GM12891 (cell line): ENCODE measurements at regions not wholly inside any gene's neighbourhood (a gene's known extent, or its start where the extent isn't known, plus 50 kb on each side); places are given as distances from the start of the nearest gene placed in this dataset.

ENCODE experiments used
- POLR2A ChIP-seq: IDR thresholded peaks from 2 replicates; pipeline ENCODE4 v1.6.1; 2011; ENCODE audit warnings: low read depth, low read length, control low read depth
- POLR2AphosphoS5 ChIP-seq: IDR thresholded peaks from 2 replicates; pipeline ENCODE4 v1.6.1; 2011; ENCODE audit warnings: low read depth, low read length, control low read depth
- TAF1 ChIP-seq: IDR thresholded peaks from 2 replicates; pipeline ENCODE4 v1.6.1; 2011; ENCODE audit warnings: low read depth, low read length, control low read depth

DNA sequence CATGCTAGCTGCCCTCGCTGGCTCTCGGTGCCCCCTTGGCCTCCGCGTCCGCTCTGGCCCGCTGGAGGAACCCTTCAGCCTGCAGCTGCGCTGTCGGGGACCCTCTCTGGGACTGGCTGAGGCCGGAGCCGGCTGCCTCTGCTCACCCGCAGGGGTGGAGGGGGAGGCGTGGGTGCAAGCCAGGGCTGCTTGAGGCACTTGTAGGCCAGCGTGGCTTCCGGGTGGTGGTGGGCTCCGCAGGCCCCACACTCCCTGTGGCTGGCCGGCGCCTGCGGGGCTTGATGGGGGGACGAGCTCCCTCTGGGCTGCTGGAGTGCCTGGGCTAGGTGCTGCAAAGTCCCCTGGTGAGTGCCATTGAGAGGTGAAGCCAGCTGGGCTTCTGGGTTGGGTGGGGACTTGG is 429.6 kb downstream of the LRRC70 start:
- TF ChIP-seq TAF1 (no peak), POLR2AphosphoS5 (no peak), POLR2A (no peak)
